ENCODE measurements at regions not wholly inside any gene's neighbourhood (a gene's known extent, or its start where the extent isn't known, plus 50 kb on each side); places are given as distances from the start of the nearest gene placed in this dataset.

GRCh38 chr6:166795879-166796278 is 160.5 kb downstream of the RNASET2 start:
- TF ChIP-seq CTCF (IDR thresholded peaks at IDR 0.05): no peak
- no peak for TF ChIP-seq POLR2A (IDR thresholded peaks at IDR 0.05)
